ENCODE measurements at regions not wholly inside any gene's neighbourhood (a gene's known extent, or its start where the extent isn't known, plus 50 kb on each side); places are given as distances from the start of the nearest gene placed in this dataset.

GRCh38 chr12:61717986-61718385 is 542.2 kb upstream of the USP15 start:
- no peak for TF ChIP-seq CTCF (conservative IDR thresholded peaks at IDR 0.05; ENCODE audit: control insufficient read depth, insufficient read depth, low read depth, low read length)
- no peak overlapping the region for H3K4me3 ChIP-seq (ENCODE audit: control insufficient read depth, low read depth, low read length)
- DNase-seq (ENCODE audit: low read depth): no peak

GRCh38 chr12:61739925-61740324 is 520.3 kb upstream of the USP15 start:
- TF ChIP-seq CTCF (conservative IDR thresholded peaks at IDR 0.05; ENCODE audit: control insufficient read depth, insufficient read depth, low read depth, low read length): no peak
- H3K4me3 ChIP-seq (ENCODE audit: control insufficient read depth, low read depth, low read length): no peak overlapping the region
- DNase-seq (ENCODE audit: low read depth): no peak

GRCh38 chr12:61750604-61751003 is 509.6 kb upstream of the USP15 start:
- TF ChIP-seq CTCF (conservative IDR thresholded peaks at IDR 0.05; ENCODE audit: control insufficient read depth, insufficient read depth, low read depth, low read length): no peak
- DNase-seq (ENCODE audit: low read depth): peak; percentile 78
- no peak overlapping the region for H3K4me3 ChIP-seq (ENCODE audit: control insufficient read depth, low read depth, low read length)

DNA sequence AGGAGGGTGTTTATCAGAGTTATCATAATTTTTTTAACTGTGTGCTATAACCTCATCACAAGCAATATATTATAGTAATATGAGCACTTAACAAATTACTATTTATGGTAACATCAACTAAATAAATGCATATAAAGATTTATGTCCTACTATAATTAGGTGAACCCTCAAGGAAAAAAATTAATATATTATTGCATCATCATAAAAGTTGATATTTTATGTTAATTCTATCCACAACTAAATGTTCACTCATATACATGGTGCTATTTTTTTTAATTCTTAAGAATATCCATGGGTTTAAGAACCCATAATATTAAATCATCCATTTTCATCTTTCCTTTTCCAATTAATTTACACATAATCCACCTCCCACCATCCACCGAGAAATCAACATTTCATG is 506.0 kb upstream of the USP15 start:
- TF ChIP-seq CTCF (conservative IDR thresholded peaks at IDR 0.05; ENCODE audit: control insufficient read depth, insufficient read depth, low read depth, low read length): no peak
- no peak for DNase-seq (ENCODE audit: low read depth)
- no peak overlapping the region for H3K4me3 ChIP-seq (ENCODE audit: control insufficient read depth, low read depth, low read length)

GRCh38 chr12:61757831-61758505 is 502.2 kb upstream of the USP15 start:
- H3K4me3 ChIP-seq (ENCODE audit: control insufficient read depth, low read depth, low read length): no peak overlapping the region
- DNase-seq (ENCODE audit: low read depth): peak; percentile 65
- no peak for TF ChIP-seq CTCF (conservative IDR thresholded peaks at IDR 0.05; ENCODE audit: control insufficient read depth, insufficient read depth, low read depth, low read length)

DNA sequence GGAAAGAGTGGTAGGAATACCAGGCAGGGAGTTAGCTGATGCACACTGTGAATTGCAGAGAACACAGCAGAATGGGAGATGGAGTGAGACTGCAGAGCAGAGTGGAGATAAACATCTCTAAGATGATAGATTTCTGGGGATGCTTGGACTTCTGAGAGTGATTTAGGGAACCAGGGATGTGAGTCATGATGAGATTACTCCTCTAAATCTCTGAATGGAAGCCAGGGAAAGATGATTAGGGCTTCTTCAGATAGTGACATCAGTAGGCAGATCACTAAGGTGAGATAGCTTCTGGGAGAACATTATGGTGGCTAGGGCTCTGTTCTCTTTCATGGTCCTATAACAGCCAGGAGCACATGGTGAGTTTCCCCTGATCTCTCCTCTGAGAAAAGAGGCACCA is 501.5 kb upstream of the USP15 start:
- no peak overlapping the region for H3K4me3 ChIP-seq (ENCODE audit: control insufficient read depth, low read depth, low read length)
- TF ChIP-seq CTCF (conservative IDR thresholded peaks at IDR 0.05; ENCODE audit: control insufficient read depth, insufficient read depth, low read depth, low read length): no peak
- DNase-seq (ENCODE audit: low read depth): peak; percentile 57

DNA sequence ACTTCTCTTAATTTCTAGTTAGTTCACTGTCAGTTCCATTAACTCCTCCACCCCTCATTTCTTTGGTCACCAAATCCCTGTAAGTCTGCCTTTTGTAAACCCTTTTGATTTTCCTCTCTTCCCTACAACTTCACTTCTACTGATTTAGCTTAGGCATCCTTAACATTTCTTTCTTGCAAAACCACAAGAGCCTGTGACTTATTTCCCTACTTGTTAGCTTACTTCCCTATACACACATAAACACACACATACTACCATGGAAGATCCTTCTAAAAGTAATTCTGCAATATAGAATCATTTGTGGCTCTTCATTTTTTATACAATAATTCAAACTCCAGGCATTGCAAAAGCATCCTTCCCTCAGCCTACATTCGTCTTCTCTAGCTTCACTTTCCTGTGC is 494.3 kb upstream of the USP15 start:
- no peak for DNase-seq (ENCODE audit: low read depth)
- no peak overlapping the region for H3K4me3 ChIP-seq (ENCODE audit: control insufficient read depth, low read depth, low read length)
- TF ChIP-seq CTCF (conservative IDR thresholded peaks at IDR 0.05; ENCODE audit: control insufficient read depth, insufficient read depth, low read depth, low read length): no peak

Measured in fibroblast of mammary gland (primary cell).